H9 (cell line): ENCODE measurements at regions not wholly inside any gene's neighbourhood (a gene's known extent, or its start where the extent isn't known, plus 50 kb on each side); places are given as distances from the start of the nearest gene placed in this dataset.

Source experiments
- DNase-seq: peaks from one replicate; pipeline ENCODE4 v3.0.0-alpha.2; 2017
- H2AFZ ChIP-seq: one replicate; pipeline ENCODE4 v1.6.1; 2013; ENCODE audit warnings: mild to moderate bottlenecking, low read length, control low read depth, moderate library complexity
- H2AK5ac ChIP-seq: 2 replicates; pipeline ENCODE4 v1.6.1; 2013; ENCODE audit warnings: low read length, control low read depth, mixed read lengths; ENCODE audit not compliant: insufficient read length
- H2BK120ac ChIP-seq: one replicate; pipeline ENCODE4 v1.6.1; 2013; ENCODE audit warnings: low read depth, mild to moderate bottlenecking, low read length, control low read depth, inconsistent platforms; ENCODE audit not compliant: poor library complexity, severe bottlenecking
- H2BK12ac ChIP-seq: 2 replicates; pipeline ENCODE4 v1.6.1; 2013; ENCODE audit warnings: low read length, control low read depth, mixed read lengths, low read depth; ENCODE audit not compliant: insufficient read length
- H2BK15ac ChIP-seq: 2 replicates; pipeline ENCODE4 v1.6.1; 2013; ENCODE audit warnings: low read depth, low read length, control low read depth
- H2BK20ac ChIP-seq: one replicate; pipeline ENCODE4 v1.6.1; 2013; ENCODE audit warnings: low read depth, mild to moderate bottlenecking, low read length, control low read depth, inconsistent platforms; ENCODE audit not compliant: poor library complexity, severe bottlenecking
- H2BK5ac ChIP-seq: 2 replicates; pipeline ENCODE4 v1.6.1; 2013; ENCODE audit warnings: low read length, control low read depth, mixed read lengths; ENCODE audit not compliant: insufficient read length
- H3K14ac ChIP-seq: 2 replicates; pipeline ENCODE4 v1.6.1; 2013; ENCODE audit warnings: low read length, control low read depth; ENCODE audit not compliant: insufficient read depth
- H3K18ac ChIP-seq: 2 replicates; pipeline ENCODE4 v1.6.1; 2013; ENCODE audit warnings: low read depth, mild to moderate bottlenecking, mixed read lengths, low read length, control low read depth; ENCODE audit not compliant: insufficient read length
- H3K23ac ChIP-seq: 2 replicates; pipeline ENCODE4 v1.6.1; 2013; ENCODE audit warnings: low read length, control low read depth, mixed read lengths, low read depth; ENCODE audit not compliant: insufficient read length
- H3K23me2 ChIP-seq: 2 replicates; pipeline ENCODE4 v1.6.1; 2013; ENCODE audit warnings: low read depth, mild to moderate bottlenecking, mixed read lengths, low read length, control low read depth; ENCODE audit not compliant: insufficient read length, poor library complexity, severe bottlenecking
- H3K27ac ChIP-seq: 2 replicates; pipeline ENCODE4 v1.5.1; 2013; ENCODE audit warnings: low read length, control low read depth, mixed read lengths, low read depth; ENCODE audit not compliant: insufficient read length
- H3K27me3 ChIP-seq: 2 replicates; pipeline ENCODE4 v1.6.1; 2013; ENCODE audit warnings: low read length, control low read depth, inconsistent platforms; ENCODE audit not compliant: insufficient read depth
- H3K4ac ChIP-seq: 2 replicates; pipeline ENCODE4 v1.6.1; 2013; ENCODE audit warnings: low read depth, mild to moderate bottlenecking, control low read depth, inconsistent platforms, low read length, moderate library complexity
- H3K4me1 ChIP-seq: 2 replicates; pipeline ENCODE4 v1.6.1; 2013; ENCODE audit warnings: low read length, control low read depth, inconsistent platforms; ENCODE audit not compliant: insufficient read depth
- H3K4me2 ChIP-seq: 2 replicates; pipeline ENCODE4 v1.6.1; 2013; ENCODE audit warnings: low read length, control low read depth, mixed read lengths; ENCODE audit not compliant: insufficient read length, insufficient read depth
- H3K56ac ChIP-seq: 2 replicates; pipeline ENCODE4 v1.6.1; 2013; ENCODE audit warnings: low read depth, mild to moderate bottlenecking, mixed read lengths, low read length, control low read depth; ENCODE audit not compliant: insufficient read length
- H3K79me1 ChIP-seq: 2 replicates; pipeline ENCODE4 v1.6.1; 2013; ENCODE audit warnings: low read depth, mild to moderate bottlenecking, moderate library complexity, low read length, control low read depth, inconsistent platforms; ENCODE audit not compliant: insufficient read depth, poor library complexity, severe bottlenecking
- H3K79me2 ChIP-seq: 2 replicates; pipeline ENCODE4 v1.6.1; 2013; ENCODE audit warnings: low read length, control low read depth, inconsistent platforms; ENCODE audit not compliant: insufficient read depth
- H3K9ac ChIP-seq: 2 replicates; pipeline ENCODE4 v1.6.1; 2013; ENCODE audit warnings: low read length, control low read depth, mixed read lengths; ENCODE audit not compliant: insufficient read length; ENCODE audit errors: extremely low read depth
- H3K9me3 ChIP-seq: one replicate; pipeline ENCODE4 v1.6.1; 2013; ENCODE audit warnings: low read depth, low read length, inconsistent platforms; ENCODE audit not compliant: control insufficient read depth
- H3T11ph ChIP-seq: one replicate; pipeline ENCODE4 v1.6.1; 2013; ENCODE audit warnings: mild to moderate bottlenecking, low read length, control low read depth, inconsistent platforms
- H4K20me1 ChIP-seq: one replicate; pipeline ENCODE4 v1.6.1; 2013; ENCODE audit not compliant: control insufficient read depth, insufficient read length, insufficient read depth
- H4K5ac ChIP-seq: 2 replicates; pipeline ENCODE4 v1.6.1; 2013; ENCODE audit warnings: low read depth, mild to moderate bottlenecking, mixed read lengths, low read length, control low read depth; ENCODE audit not compliant: insufficient read length
- H4K8ac ChIP-seq: replicated peaks from 2 replicates; pipeline ENCODE4 v1.6.1; 2013; ENCODE audit warnings: low read length, control low read depth, mixed read lengths, low read depth; ENCODE audit not compliant: insufficient read length
- H4K91ac ChIP-seq: 2 replicates; pipeline ENCODE4 v1.6.1; 2013; ENCODE audit warnings: low read depth, mild to moderate bottlenecking, moderate library complexity, mixed read lengths, low read length, control low read depth; ENCODE audit not compliant: insufficient read length
- H3K27ac Mint-ChIP-seq, 3 experiments: 2 replicates in 2 of 3; 3 replicates in 1 of 3; pipeline ENCODE4 v1.8.0; 2020 to 2021; ENCODE audit warnings: mixed read lengths in 3 of 3, mild to moderate bottlenecking in 1 of 3, moderate library complexity in 1 of 3
- H3K27me3 Mint-ChIP-seq: 2 replicates; pipeline ENCODE4 v1.8.0; 2021; ENCODE audit warnings: low read depth, mild to moderate bottlenecking, moderate library complexity, mixed read lengths
- H3K36me3 Mint-ChIP-seq, 3 experiments: 2 replicates in 2 of 3; 3 replicates in 1 of 3; pipeline ENCODE4 v1.8.0; 2020 to 2021; ENCODE audit warnings: low read depth in 3 of 3, mixed read lengths in 3 of 3; ENCODE audit not compliant: insufficient read depth in 1 of 3
- H3K4me1 Mint-ChIP-seq, 2 experiments: 2 replicates each; pipeline ENCODE4 v1.8.0; 2020; ENCODE audit warnings: mixed read lengths in 2 of 2
- H3K4me3 Mint-ChIP-seq, 2 experiments: 2 replicates in 1 of 2; 3 replicates in 1 of 2; pipeline ENCODE4 v1.8.0; 2020 to 2021; ENCODE audit warnings: mild to moderate bottlenecking in 2 of 2, mixed read lengths in 2 of 2, moderate library complexity in 1 of 2
- H3K9me3 Mint-ChIP-seq, 2 experiments: 2 replicates in 1 of 2; 3 replicates in 1 of 2; pipeline ENCODE4 v1.8.0; 2020; ENCODE audit warnings: mild to moderate bottlenecking in 2 of 2, mixed read lengths in 2 of 2, moderate library complexity in 1 of 2
- CTCF ChIP-seq: fragments of 200-600 bp; sonication (generic); conservative IDR thresholded peaks from 3 replicates; pipeline ENCODE4 v1.8.0; 2021; ENCODE audit warnings: antibody characterized with exemption, mild to moderate bottlenecking
- WGBS: extraction: QIAGEN DNeasy Blood & Tissue Kit; methylation state at CpG from one replicate; pipeline ENCODE4 v1.1.7; 2013; ENCODE audit warnings: missing lambda C conversion rate, low lambda C conversion rate, mixed read lengths; ENCODE audit not compliant: insufficient read length; ENCODE audit errors: extremely low coverage; 5-methylcytosine and 5-hydroxymethylcytosine counted together

DNA sequence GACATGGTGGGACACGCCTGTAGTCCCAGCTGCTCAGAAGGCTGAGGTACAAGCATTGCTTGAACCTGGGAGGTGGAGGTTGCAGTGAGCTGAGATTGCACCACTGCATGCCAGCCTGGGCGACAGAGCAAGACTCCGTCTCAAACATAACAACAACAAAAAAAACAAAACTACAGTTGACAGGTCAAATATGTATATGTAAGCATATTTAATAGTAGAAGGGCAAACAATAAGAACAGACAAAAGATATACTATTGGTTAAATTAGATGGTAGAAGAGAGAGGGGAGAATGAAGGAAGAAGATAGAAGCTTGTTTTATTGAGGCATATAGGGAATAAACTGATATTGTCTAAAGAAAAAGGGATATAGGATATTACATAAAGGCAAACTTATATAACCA is 247.1 kb downstream of the KLF13 start:
- no peak overlapping the region for H2BK120ac ChIP-seq
- H3K4ac ChIP-seq = no peak overlapping the region
- H2BK5ac ChIP-seq = no peak overlapping the region
- no peak overlapping the region for H3K56ac ChIP-seq
- no peaks in the 10 kb centered on the region for H4K20me1 ChIP-seq
- no peak overlapping the region for H2BK12ac ChIP-seq
- H3K9ac ChIP-seq = no peak overlapping the region
- no peak overlapping the region for H3K27ac ChIP-seq
- no peak overlapping the region for H4K8ac ChIP-seq
- H4K91ac ChIP-seq = no peak overlapping the region
- H2BK15ac ChIP-seq = no peak overlapping the region
- H3K4me1 ChIP-seq = peaks cover 3% of the 10 kb centered on the region
- no peaks in the 10 kb centered on the region for H3K23me2 ChIP-seq
- H3K23ac ChIP-seq = no peak overlapping the region
- no peak overlapping the region for H2AFZ ChIP-seq
- H4K5ac ChIP-seq = no peak overlapping the region
- H3K4me1 Mint-ChIP-seq = peaks cover 42 to 48% of the 10 kb centered on the region in 2 experiments
- peaks cover under 1% of the 10 kb centered on the region in 2 experiments; a peak in 2 of 5 replicates for H3K9me3 Mint-ChIP-seq
- no peaks in the 10 kb centered on the region for H3K79me1 ChIP-seq
- H3K9me3 ChIP-seq = no peaks in the 10 kb centered on the region
- H3K18ac ChIP-seq = no peak overlapping the region
- no peak for DNase-seq
- no peak overlapping the region for H3T11ph ChIP-seq
- no peak overlapping the region for H3K4me2 ChIP-seq
- H3K27me3 Mint-ChIP-seq = no peaks in the 10 kb centered on the region
- no peak overlapping the region for H3K27ac Mint-ChIP-seq
- H2BK20ac ChIP-seq = no peak overlapping the region
- no peaks in the 10 kb centered on the region for H3K27me3 ChIP-seq
- no peak overlapping the region for H2AK5ac ChIP-seq
- H3K79me2 ChIP-seq = no peaks in the 10 kb centered on the region
- WGBS = no CpG with 5 or more reads among the region's 3 CpGs
- no peak overlapping the region for H3K14ac ChIP-seq
- no peak overlapping the region for H3K4me3 Mint-ChIP-seq
- H3K36me3 Mint-ChIP-seq = peaks cover under 1 to 5% (median 1%) of the 10 kb centered on the region in 3 experiments; a peak in 5 of 7 replicates
- no peak for TF ChIP-seq CTCF
